Vagina (tissue), 2 donors: ENCODE measurements at regions not wholly inside any gene's neighbourhood (a gene's known extent, or its start where the extent isn't known, plus 50 kb on each side); places are given as distances from the start of the nearest gene placed in this dataset.

Source experiments
- DNase-seq, 2 donors: peaks; one replicate each; pipeline ENCODE4 v3.0.0-alpha.2; 2017; ENCODE audit errors: extremely low spot score in 2 of 2
- H3K27ac ChIP-seq: fragments of 200-600 bp; sonication (generic); one replicate; pipeline ENCODE4 v1.5.1; 2019
- H3K27me3 ChIP-seq: fragments of 200-600 bp; sonication (generic); one replicate; pipeline ENCODE4 v1.5.1; 2019
- H3K36me3 ChIP-seq, 2 donors: fragments of 200-600 bp; sonication (generic); one replicate each; pipeline ENCODE4 v1.5.1; 2017 to 2019
- H3K4me1 ChIP-seq: fragments of 200-600 bp; sonication (generic); one replicate; pipeline ENCODE4 v1.5.1; 2019
- H3K4me3 ChIP-seq, 2 donors: fragments of 200-600 bp; sonication (generic); 1 replicate in 1 of 2; 2 replicates in 1 of 2; pipeline ENCODE4 v1.5.1; 2016 to 2019
- H3K9me3 ChIP-seq: fragments of 200-600 bp; sonication (generic); one replicate; pipeline ENCODE4 v1.5.1; 2019
- POLR2A ChIP-seq, 2 donors: fragments of 450-650 bp; IDR thresholded peaks; one replicate each; pipeline ENCODE4 v1.6.1; 2017; ENCODE audit warnings: antibody characterized with exemption in 2 of 2, mild to moderate bottlenecking in 2 of 2, moderate library complexity in 2 of 2
- POLR2AphosphoS5 ChIP-seq, 2 donors: sonication (generic); formaldehyde crosslinking; IDR thresholded peaks; one replicate each; pipeline ENCODE4 v1.9.0; 2017; ENCODE audit warnings: antibody characterized with exemption in 2 of 2, mild to moderate bottlenecking in 2 of 2, low read depth in 1 of 2; ENCODE audit not compliant: insufficient read depth in 1 of 2
- intact Hi-C: fragments of 100-400 bp; cut with DNase I; formaldehyde crosslinking; loops from one replicate; pipeline ENCODE4 v1.15.1; 2023
- TF ChIP-seq, protein P1 (sequence below), 3 experiments: fragments of 450-650 bp in 2 of 3; fragments of 200-600 bp in 1 of 3; sonication (generic) in 1 of 3; IDR thresholded peaks; one replicate each; pipeline ENCODE4 v1.5.1; 2017 to 2019; ENCODE audit warnings: antibody characterized with exemption in 3 of 3, mild to moderate bottlenecking in 2 of 3, moderate library complexity in 2 of 3

DNA sequence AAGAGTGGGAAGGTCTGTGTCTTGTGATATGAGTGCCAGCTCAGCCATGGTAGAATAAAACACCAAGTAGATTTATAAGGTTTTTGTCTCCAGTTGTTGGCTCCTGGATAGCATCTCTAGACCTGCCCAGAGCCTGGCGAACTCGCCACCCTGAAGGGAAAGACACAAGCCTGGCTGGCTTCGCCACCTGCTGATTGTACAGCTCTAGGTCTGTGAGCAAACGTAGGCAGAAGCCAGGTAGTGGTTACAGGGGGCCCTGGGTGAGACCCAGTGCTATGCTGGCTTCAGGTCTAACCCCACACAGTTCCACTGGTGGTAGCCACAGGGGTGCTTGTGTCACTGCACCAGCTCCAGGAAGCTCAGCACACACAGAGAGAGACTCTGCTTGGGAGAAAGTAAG, 100.5 kb downstream of the BLTP1 start:
- intact Hi-C loops: no loop called here
- Histone ChIP-seq H3K36me3 (peaks cover 4 to 74% of the 10 kb centered on the region in 2 donors), H3K27ac (no peak overlapping the region), H3K4me1 (no peaks in the 10 kb centered on the region), H3K9me3 (no peaks in the 10 kb centered on the region), H3K4me3 (no peak overlapping the region), H3K27me3 (no peaks in the 10 kb centered on the region)
- no peak for DNase-seq
- TF ChIP-seq POLR2AphosphoS5 (IDR thresholded peaks at IDR 0.05; ENCODE audit: insufficient read depth in 1 of 2, low read depth in 1 of 2) (no peak), POLR2A (IDR thresholded peaks at IDR 0.05) (no peak)
- TF ChIP-seq, protein P1, sequence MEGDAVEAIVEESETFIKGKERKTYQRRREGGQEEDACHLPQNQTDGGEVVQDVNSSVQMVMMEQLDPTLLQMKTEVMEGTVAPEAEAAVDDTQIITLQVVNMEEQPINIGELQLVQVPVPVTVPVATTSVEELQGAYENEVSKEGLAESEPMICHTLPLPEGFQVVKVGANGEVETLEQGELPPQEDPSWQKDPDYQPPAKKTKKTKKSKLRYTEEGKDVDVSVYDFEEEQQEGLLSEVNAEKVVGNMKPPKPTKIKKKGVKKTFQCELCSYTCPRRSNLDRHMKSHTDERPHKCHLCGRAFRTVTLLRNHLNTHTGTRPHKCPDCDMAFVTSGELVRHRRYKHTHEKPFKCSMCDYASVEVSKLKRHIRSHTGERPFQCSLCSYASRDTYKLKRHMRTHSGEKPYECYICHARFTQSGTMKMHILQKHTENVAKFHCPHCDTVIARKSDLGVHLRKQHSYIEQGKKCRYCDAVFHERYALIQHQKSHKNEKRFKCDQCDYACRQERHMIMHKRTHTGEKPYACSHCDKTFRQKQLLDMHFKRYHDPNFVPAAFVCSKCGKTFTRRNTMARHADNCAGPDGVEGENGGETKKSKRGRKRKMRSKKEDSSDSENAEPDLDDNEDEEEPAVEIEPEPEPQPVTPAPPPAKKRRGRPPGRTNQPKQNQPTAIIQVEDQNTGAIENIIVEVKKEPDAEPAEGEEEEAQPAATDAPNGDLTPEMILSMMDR (IDR thresholded peaks at IDR 0.05): no peak

DNA sequence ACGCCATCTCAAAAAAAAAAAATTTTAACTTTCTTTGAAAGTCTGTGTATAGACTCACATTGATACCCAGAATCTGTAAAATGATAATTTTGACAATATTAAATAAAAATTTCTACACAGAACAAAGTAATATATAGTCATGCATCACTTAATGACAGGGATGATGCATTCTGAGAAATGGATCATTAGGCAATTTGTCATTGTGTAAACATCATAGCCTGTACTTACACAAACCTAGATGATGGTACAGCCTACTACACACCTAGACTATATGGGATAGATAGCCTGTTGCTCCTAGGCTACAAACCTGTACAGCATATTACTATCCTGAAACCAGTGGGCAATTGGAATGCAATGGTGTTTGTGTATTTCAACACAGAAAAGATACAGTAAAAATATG, 107.7 kb downstream of the BLTP1 start:
- H3K36me3 ChIP-seq: peaks cover 4 to 48% of the 10 kb centered on the region in 2 donors

DNA sequence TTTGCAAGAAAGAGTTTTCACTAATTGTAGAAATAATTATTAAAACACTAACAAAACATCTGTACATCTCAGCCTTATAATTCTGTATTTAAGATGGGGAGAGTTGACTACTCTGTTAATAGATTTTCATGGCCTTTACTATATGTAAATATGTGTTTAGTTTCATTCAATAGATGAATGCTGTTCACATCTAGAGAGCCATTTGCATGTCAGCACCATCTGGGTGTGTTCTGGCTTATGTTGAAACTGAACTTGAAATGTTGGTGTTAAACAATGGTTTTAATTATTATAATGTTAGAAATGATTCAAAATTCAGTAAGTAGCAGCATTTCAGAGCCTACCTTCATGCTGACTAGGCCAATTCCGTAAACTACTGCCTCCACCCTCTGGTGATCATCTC, 102.5 kb upstream of the ADAD1 start:
- intact Hi-C loops: no loop called here

More for the DNA sequence above, 107.7 kb downstream of the BLTP1 start:
- Histone ChIP-seq H3K27me3 (no peaks in the 10 kb centered on the region), H3K9me3 (no peaks in the 10 kb centered on the region), H3K27ac (no peak overlapping the region), H3K4me1 (no peaks in the 10 kb centered on the region), H3K4me3 (no peak overlapping the region)
- DNase-seq: no peak
- no peak for TF ChIP-seq POLR2A (IDR thresholded peaks at IDR 0.05)
- intact Hi-C loops: no loop called here

DNA sequence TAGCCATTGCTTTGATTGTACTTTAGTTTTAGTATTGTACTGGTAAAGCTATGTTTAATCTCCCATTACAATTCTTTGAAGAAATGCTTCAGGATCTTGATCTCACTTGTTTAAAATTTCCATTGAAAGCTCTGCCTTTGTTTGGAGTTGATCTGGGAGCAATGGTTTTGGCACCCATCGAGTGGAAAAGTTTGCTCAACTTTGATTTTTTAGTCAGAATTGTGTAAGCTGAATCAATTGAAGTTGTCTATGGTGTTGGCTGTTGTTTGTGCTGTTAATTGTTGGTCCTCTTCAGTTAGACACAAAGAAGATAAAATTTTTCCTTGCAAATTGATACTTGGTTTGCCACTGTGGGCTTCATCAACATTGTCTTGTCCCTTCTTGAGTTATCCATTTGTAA, 99.8 kb upstream of the ADAD1 start:
- TF ChIP-seq POLR2A (IDR thresholded peaks at IDR 0.05) (no peak), POLR2AphosphoS5 (IDR thresholded peaks at IDR 0.05; ENCODE audit: insufficient read depth in 1 of 2, low read depth in 1 of 2) (no peak)
- TF ChIP-seq, protein P1 (IDR thresholded peaks at IDR 0.05): no peak
- Histone ChIP-seq H3K27me3 (no peaks in the 10 kb centered on the region), H3K36me3 (peaks cover 0 to 25% of the 10 kb centered on the region in 2 donors), H3K27ac (no peak overlapping the region), H3K4me3 (no peak overlapping the region), H3K9me3 (no peaks in the 10 kb centered on the region), H3K4me1 (no peaks in the 10 kb centered on the region)
- DNase-seq: no peak
- intact Hi-C loops: no loop called here

More for the DNA sequence above, 102.5 kb upstream of the ADAD1 start:
- Histone ChIP-seq H3K9me3 (no peaks in the 10 kb centered on the region), H3K4me1 (no peaks in the 10 kb centered on the region), H3K4me3 (no peak overlapping the region), H3K36me3 (peaks cover 0 to 29% of the 10 kb centered on the region in 2 donors), H3K27me3 (no peaks in the 10 kb centered on the region), H3K27ac (no peak overlapping the region)
- no peak for DNase-seq
- TF ChIP-seq, protein P1 (IDR thresholded peaks at IDR 0.05): no peak
- TF ChIP-seq POLR2A (IDR thresholded peaks at IDR 0.05) (no peak), POLR2AphosphoS5 (IDR thresholded peaks at IDR 0.05; ENCODE audit: insufficient read depth in 1 of 2, low read depth in 1 of 2) (no peak)

DNA sequence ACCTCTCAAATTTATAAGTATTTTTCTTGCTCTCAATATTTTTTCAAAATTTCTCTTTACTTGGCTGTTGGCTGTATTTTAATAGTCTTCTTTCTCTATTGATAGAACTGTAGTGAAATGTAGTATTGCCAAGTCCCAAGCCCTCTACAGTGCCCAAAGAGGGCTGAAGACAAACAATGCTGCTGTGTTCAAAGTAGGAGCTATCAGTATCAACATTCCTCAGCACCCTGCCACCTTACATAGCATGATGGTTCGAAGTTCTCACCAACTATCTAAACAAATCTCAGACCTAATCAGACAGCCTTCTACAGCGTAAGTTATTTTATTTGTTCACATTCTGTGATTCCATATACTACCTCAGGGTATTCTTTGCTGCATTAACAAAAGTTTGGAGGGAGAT, 99.1 kb upstream of the ADAD1 start:
- no peak overlapping the region for H3K27ac ChIP-seq
- no peaks in the 10 kb centered on the region for H3K27me3 ChIP-seq
- H3K4me1 ChIP-seq: no peaks in the 10 kb centered on the region
- DNase-seq: no peak
- H3K36me3 ChIP-seq: peaks cover 0 to 22% of the 10 kb centered on the region in 2 donors
- H3K4me3 ChIP-seq: no peak overlapping the region
- TF ChIP-seq POLR2AphosphoS5 (IDR thresholded peaks at IDR 0.05; ENCODE audit: insufficient read depth in 1 of 2, low read depth in 1 of 2) (no peak), POLR2A (IDR thresholded peaks at IDR 0.05) (no peak)
- TF ChIP-seq, protein P1 (IDR thresholded peaks at IDR 0.05): no peak
- intact Hi-C loops: no loop called here
- H3K9me3 ChIP-seq: no peaks in the 10 kb centered on the region
